CD8-positive, alpha-beta memory T cell (primary cell): ENCODE measurements at regions not wholly inside any gene's neighbourhood (a gene's known extent, or its start where the extent isn't known, plus 50 kb on each side); places are given as distances from the start of the nearest gene placed in this dataset.

Experiments
- CTCF ChIA-PET: fragments of 350-600 bp; sonication (Branson Sonifier 250); formaldehyde crosslinking; loops from one replicate; lab custom pipeline; 2021; ENCODE audit warnings: antibody characterized with exemption; lab: Charles Lee
- POLR2A ChIA-PET: fragments of 350-600 bp; sonication (Branson Sonifier 250); formaldehyde crosslinking; loops from one replicate; lab custom pipeline; 2021; ENCODE audit warnings: antibody characterized with exemption; lab: Charles Lee
- DNase-seq, 5 donors: peaks; one replicate each; pipeline versions ENCODE4 v3.0.0 to v3.0.0-alpha.2; 2020 to 2022; ENCODE audit warnings: mixed read lengths in 1 of 5
- H3K27ac ChIP-seq: one replicate; pipeline ENCODE4 v1.7.0; 2013; ENCODE audit warnings: low read depth, mild to moderate bottlenecking, low read length, moderate library complexity
- H3K27me3 ChIP-seq: 2 replicates; pipeline ENCODE4 v1.7.0; 2013; ENCODE audit warnings: low read length, mild to moderate bottlenecking; ENCODE audit not compliant: insufficient read depth, poor library complexity, severe bottlenecking
- H3K36me3 ChIP-seq: 2 replicates; pipeline ENCODE4 v1.7.0; 2013; ENCODE audit warnings: mild to moderate bottlenecking, low read length, moderate library complexity; ENCODE audit not compliant: insufficient read depth
- H3K4me1 ChIP-seq: 2 replicates; pipeline ENCODE4 v1.7.0; 2013; ENCODE audit warnings: mild to moderate bottlenecking, low read length, moderate library complexity; ENCODE audit not compliant: insufficient read depth
- H3K4me3 ChIP-seq: 2 replicates; pipeline ENCODE4 v1.7.0; 2013; ENCODE audit warnings: mild to moderate bottlenecking, low read length
- H3K9me3 ChIP-seq: 2 replicates; pipeline ENCODE4 v1.7.0; 2013; ENCODE audit warnings: mild to moderate bottlenecking, low read length
- H3K27ac Mint-ChIP-seq, 8 donors: one replicate each; pipeline ENCODE4 v1.8.0; 2020 to 2021; ENCODE audit warnings: mixed read lengths in 8 of 8, mild to moderate bottlenecking in 6 of 8, inconsistent platforms in 3 of 8, moderate library complexity in 3 of 8
- H3K27me3 Mint-ChIP-seq, 2 donors: one replicate each; pipeline ENCODE4 v1.8.0; 2020 to 2021; ENCODE audit warnings: mixed read lengths in 2 of 2, mild to moderate bottlenecking in 1 of 2, moderate library complexity in 1 of 2
- H3K36me3 Mint-ChIP-seq, 3 donors: one replicate each; pipeline ENCODE4 v1.8.0; 2020 to 2021; ENCODE audit warnings: mixed read lengths in 3 of 3, inconsistent platforms in 1 of 3, mild to moderate bottlenecking in 1 of 3
- H3K4me1 Mint-ChIP-seq, 3 donors: one replicate each; pipeline ENCODE4 v1.8.0; 2020 to 2021; ENCODE audit warnings: mixed read lengths in 3 of 3, inconsistent platforms in 1 of 3, mild to moderate bottlenecking in 1 of 3
- H3K4me3 Mint-ChIP-seq, 7 donors: one replicate each; pipeline ENCODE4 v1.8.0; 2020 to 2021; ENCODE audit warnings: mixed read lengths in 7 of 7, mild to moderate bottlenecking in 6 of 7, moderate library complexity in 4 of 7, inconsistent platforms in 2 of 7
- H3K9me3 Mint-ChIP-seq, 5 donors: one replicate each; pipeline ENCODE4 v1.8.0; 2020 to 2022; ENCODE audit warnings: mixed read lengths in 5 of 5, mild to moderate bottlenecking in 3 of 5, moderate library complexity in 2 of 5, inconsistent platforms in 1 of 5

DNA sequence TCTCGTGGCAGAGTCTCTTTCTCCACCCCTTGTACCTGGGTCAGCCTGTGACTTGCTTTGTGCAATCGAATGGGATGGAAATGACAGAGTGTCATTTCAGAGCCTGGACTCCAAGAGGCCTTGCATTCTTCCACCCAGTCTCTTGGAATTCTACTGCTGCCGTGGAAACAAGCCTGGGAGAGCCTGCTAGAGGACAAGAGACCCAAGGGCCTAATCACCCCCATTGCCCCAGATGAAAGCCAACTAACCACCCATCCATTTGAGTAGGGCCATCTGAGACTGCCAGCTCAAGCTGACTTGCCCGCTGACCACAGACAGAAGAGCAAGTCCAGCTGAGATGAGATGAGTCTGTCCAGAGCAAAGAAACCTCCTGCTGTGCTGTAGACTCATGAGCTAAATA, 201.6 kb downstream of the PTPRU start:
- Histone ChIP-seq H3K36me3 (no peaks in the 10 kb centered on the region), H3K27ac (no peak overlapping the region), H3K4me3 (no peak overlapping the region), H3K4me1 (no peaks in the 10 kb centered on the region), H3K9me3 (no peaks in the 10 kb centered on the region), H3K27me3 (peaks cover 4% of the 10 kb centered on the region)
- CTCF ChIA-PET, result no interaction called here
- H3K9me3 Mint-ChIP-seq, result no peaks in the 10 kb centered on the region
- H3K27me3 Mint-ChIP-seq, result peaks cover 7 to 46% of the 10 kb centered on the region in 2 donors
- POLR2A ChIA-PET, result no interaction called here
- no peaks in the 10 kb centered on the region for H3K36me3 Mint-ChIP-seq
- no peak overlapping the region for H3K4me3 Mint-ChIP-seq
- no peak for DNase-seq
- H3K27ac Mint-ChIP-seq, result no peak overlapping the region
- H3K4me1 Mint-ChIP-seq, result no peaks in the 10 kb centered on the region

DNA sequence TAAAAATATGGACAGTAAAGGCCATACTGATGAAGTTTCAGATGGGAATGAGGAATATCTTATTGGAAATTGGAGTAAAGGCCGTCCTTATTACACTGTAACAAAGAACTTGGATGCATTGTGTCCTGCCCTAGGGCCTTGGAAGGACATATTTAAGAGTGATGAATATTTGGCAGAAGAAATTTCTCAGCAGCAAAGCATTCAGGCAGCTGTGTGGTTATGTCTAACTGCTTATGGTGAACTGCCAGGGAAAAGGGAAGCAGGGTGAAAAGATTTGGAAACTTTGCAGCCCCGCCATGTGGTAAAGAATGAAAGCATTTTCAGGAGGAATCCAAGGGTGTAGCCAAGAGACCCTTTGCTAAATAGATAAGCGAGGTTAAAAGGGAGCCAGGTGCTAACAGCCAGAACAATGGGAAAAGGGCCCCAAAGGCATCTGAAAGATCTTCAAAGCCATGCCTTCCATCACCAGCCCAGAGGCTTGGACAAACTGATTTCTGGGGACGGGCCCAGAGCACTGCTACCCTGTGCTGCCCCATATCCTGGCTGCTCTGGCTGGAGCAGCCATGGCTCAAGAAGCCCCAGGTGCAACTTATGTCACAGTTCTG, 200.0 kb downstream of the PTPRU start:
- Histone ChIP-seq H3K4me1 (no peaks in the 10 kb centered on the region), H3K9me3 (no peaks in the 10 kb centered on the region), H3K4me3 (no peak overlapping the region), H3K27me3 (peaks cover 4% of the 10 kb centered on the region), H3K36me3 (no peaks in the 10 kb centered on the region), H3K27ac (no peak overlapping the region)
- no peak for DNase-seq
- CTCF ChIA-PET, result no interaction called here
- H3K4me3 Mint-ChIP-seq, result no peak overlapping the region
- H3K27ac Mint-ChIP-seq, result no peak overlapping the region
- peaks cover 15 to 49% of the 10 kb centered on the region in 2 donors for H3K27me3 Mint-ChIP-seq
- no peaks in the 10 kb centered on the region for H3K4me1 Mint-ChIP-seq
- no peaks in the 10 kb centered on the region for H3K36me3 Mint-ChIP-seq
- POLR2A ChIA-PET, result no interaction called here
- peaks cover 3 to 7% (median 5%) of the 10 kb centered on the region in 5 donors for H3K9me3 Mint-ChIP-seq

GRCh38 chr1:29433830-29434229, 197.5 kb downstream of the PTPRU start:
- Mint-ChIP-seq H3K27ac (no peak overlapping the region), H3K4me1 (no peaks in the 10 kb centered on the region), H3K9me3 (peaks cover 3 to 20% (median 13%) of the 10 kb centered on the region in 5 donors), H3K27me3 (peaks cover 17 to 52% of the 10 kb centered on the region in 2 donors), H3K4me3 (no peak overlapping the region), H3K36me3 (no peaks in the 10 kb centered on the region)
- ChIA-PET POLR2A (no interaction called here), CTCF (no interaction called here)
- H3K4me3 ChIP-seq, result no peak overlapping the region
- H3K27me3 ChIP-seq, result no peaks in the 10 kb centered on the region
- H3K9me3 ChIP-seq, result no peaks in the 10 kb centered on the region
- H3K4me1 ChIP-seq, result no peaks in the 10 kb centered on the region
- H3K27ac ChIP-seq, result no peak overlapping the region
- no peaks in the 10 kb centered on the region for H3K36me3 ChIP-seq
- DNase-seq, result no peak

- Mint-ChIP-seq H3K27me3 (peaks cover 23 to 59% of the 10 kb centered on the region in 2 donors), H3K4me3 (no peak overlapping the region), H3K9me3 (peaks cover 3 to 20% (median 13%) of the 10 kb centered on the region in 5 donors), H3K36me3 (no peaks in the 10 kb centered on the region), H3K27ac (no peak overlapping the region), H3K4me1 (no peaks in the 10 kb centered on the region)
- H3K9me3 ChIP-seq, result no peaks in the 10 kb centered on the region
- no peak overlapping the region for H3K27ac ChIP-seq
- ChIA-PET POLR2A (no interaction called here), CTCF (no interaction called here)
- DNase-seq, result no peak
- no peaks in the 10 kb centered on the region for H3K4me1 ChIP-seq
- no peak overlapping the region for H3K4me3 ChIP-seq
- peaks cover 3% of the 10 kb centered on the region for H3K27me3 ChIP-seq
- no peaks in the 10 kb centered on the region for H3K36me3 ChIP-seq
Observed at GRCh38 chr1:29431138-29431537, 194.8 kb downstream of the PTPRU start.

DNA sequence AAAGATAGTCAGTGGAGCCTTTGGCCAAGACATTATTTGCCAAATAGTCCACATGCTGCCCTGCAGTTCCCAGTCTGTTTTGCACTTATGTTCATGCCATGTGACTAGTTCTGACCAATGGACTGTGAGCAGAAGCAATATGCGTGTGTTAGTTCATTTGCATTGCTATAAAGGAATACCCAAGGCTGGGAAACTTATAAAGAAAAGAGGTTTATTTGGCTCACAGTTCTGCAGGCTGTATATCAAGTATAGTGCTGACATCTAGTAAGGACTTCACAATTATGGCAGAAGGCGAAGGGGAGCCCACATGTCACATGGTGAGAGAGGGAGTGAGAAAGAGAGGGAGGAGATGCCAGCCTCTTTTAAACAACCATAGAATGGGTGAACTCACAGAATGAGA, 193.3 kb downstream of the PTPRU start:
- Mint-ChIP-seq H3K4me1 (no peaks in the 10 kb centered on the region), H3K9me3 (peaks cover 3 to 20% (median 13%) of the 10 kb centered on the region in 5 donors), H3K36me3 (no peaks in the 10 kb centered on the region), H3K4me3 (no peak overlapping the region), H3K27me3 (peaks cover 23 to 61% of the 10 kb centered on the region in 2 donors), H3K27ac (no peak overlapping the region)
- DNase-seq, result no peak
- Histone ChIP-seq H3K4me1 (no peaks in the 10 kb centered on the region), H3K27ac (no peak overlapping the region), H3K27me3 (peaks cover 3% of the 10 kb centered on the region), H3K9me3 (no peaks in the 10 kb centered on the region), H3K4me3 (no peak overlapping the region), H3K36me3 (no peaks in the 10 kb centered on the region)
- POLR2A ChIA-PET, result no interaction called here
- CTCF ChIA-PET, result no interaction called here

DNA sequence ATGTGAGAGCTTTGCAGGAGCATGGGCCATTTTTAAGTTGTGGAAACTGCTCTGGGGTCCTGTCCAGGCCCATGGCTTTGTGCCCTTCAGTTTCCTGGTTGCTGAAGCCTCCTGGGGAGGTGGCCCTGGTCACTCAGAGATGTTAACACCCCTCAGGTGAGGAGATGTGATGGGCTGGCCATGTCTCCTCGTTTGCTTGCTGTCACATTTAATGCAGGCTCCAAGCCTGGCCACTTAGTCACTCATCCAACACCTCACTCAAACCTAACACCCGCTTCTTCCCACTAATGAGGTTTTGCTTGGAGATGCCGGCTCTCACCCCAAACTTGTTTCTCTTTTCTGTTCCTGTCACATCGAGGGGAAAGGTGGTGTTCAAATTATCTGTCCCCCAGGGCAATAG, 192.7 kb downstream of the PTPRU start:
- DNase-seq, result no peak
- POLR2A ChIA-PET, result no interaction called here
- H3K4me3 Mint-ChIP-seq, result no peak overlapping the region
- H3K4me1 Mint-ChIP-seq, result no peaks in the 10 kb centered on the region
- H3K27ac Mint-ChIP-seq, result no peak overlapping the region
- no peak overlapping the region for H3K27ac ChIP-seq
- H3K9me3 ChIP-seq, result no peaks in the 10 kb centered on the region
- no peaks in the 10 kb centered on the region for H3K36me3 ChIP-seq
- H3K36me3 Mint-ChIP-seq, result no peaks in the 10 kb centered on the region
- peaks cover 3% of the 10 kb centered on the region for H3K27me3 ChIP-seq
- CTCF ChIA-PET, result no interaction called here
- no peaks in the 10 kb centered on the region for H3K4me1 ChIP-seq
- peaks cover 23 to 64% of the 10 kb centered on the region in 2 donors for H3K27me3 Mint-ChIP-seq
- H3K9me3 Mint-ChIP-seq, result peaks cover 3 to 20% (median 14%) of the 10 kb centered on the region in 5 donors
- no peak overlapping the region for H3K4me3 ChIP-seq

- Histone ChIP-seq H3K36me3 (no peaks in the 10 kb centered on the region), H3K4me3 (no peak overlapping the region), H3K4me1 (no peaks in the 10 kb centered on the region), H3K27me3 (peaks cover 3% of the 10 kb centered on the region), H3K27ac (no peak overlapping the region), H3K9me3 (no peaks in the 10 kb centered on the region)
- Mint-ChIP-seq H3K36me3 (no peaks in the 10 kb centered on the region), H3K27me3 (peaks cover 20 to 67% of the 10 kb centered on the region in 2 donors), H3K27ac (no peak overlapping the region), H3K4me1 (no peaks in the 10 kb centered on the region), H3K4me3 (no peak overlapping the region), H3K9me3 (peaks cover 3 to 20% (median 14%) of the 10 kb centered on the region in 5 donors)
- POLR2A ChIA-PET, result no interaction called here
- DNase-seq, result no peak
- CTCF ChIA-PET, result no interaction called here
Observed at GRCh38 chr1:29428280-29428615, 191.9 kb downstream of the PTPRU start.

- Mint-ChIP-seq H3K9me3 (peaks cover 3 to 20% (median 14%) of the 10 kb centered on the region in 5 donors), H3K27ac (no peak overlapping the region), H3K36me3 (no peaks in the 10 kb centered on the region), H3K4me3 (no peak overlapping the region), H3K4me1 (no peaks in the 10 kb centered on the region), H3K27me3 (peaks cover 15 to 71% of the 10 kb centered on the region in 2 donors)
- ChIA-PET POLR2A (no interaction called here), CTCF (no interaction called here)
- Histone ChIP-seq H3K27ac (no peak overlapping the region), H3K36me3 (no peaks in the 10 kb centered on the region), H3K4me3 (no peak overlapping the region), H3K9me3 (no peaks in the 10 kb centered on the region), H3K4me1 (no peaks in the 10 kb centered on the region), H3K27me3 (peaks cover 3% of the 10 kb centered on the region)
- no peak for DNase-seq
Observed at GRCh38 chr1:29427614-29428279, 191.4 kb downstream of the PTPRU start.
